ENCODE measurements at regions not wholly inside any gene's neighbourhood (a gene's known extent, or its start where the extent isn't known, plus 50 kb on each side); places are given as distances from the start of the nearest gene placed in this dataset.

DNA sequence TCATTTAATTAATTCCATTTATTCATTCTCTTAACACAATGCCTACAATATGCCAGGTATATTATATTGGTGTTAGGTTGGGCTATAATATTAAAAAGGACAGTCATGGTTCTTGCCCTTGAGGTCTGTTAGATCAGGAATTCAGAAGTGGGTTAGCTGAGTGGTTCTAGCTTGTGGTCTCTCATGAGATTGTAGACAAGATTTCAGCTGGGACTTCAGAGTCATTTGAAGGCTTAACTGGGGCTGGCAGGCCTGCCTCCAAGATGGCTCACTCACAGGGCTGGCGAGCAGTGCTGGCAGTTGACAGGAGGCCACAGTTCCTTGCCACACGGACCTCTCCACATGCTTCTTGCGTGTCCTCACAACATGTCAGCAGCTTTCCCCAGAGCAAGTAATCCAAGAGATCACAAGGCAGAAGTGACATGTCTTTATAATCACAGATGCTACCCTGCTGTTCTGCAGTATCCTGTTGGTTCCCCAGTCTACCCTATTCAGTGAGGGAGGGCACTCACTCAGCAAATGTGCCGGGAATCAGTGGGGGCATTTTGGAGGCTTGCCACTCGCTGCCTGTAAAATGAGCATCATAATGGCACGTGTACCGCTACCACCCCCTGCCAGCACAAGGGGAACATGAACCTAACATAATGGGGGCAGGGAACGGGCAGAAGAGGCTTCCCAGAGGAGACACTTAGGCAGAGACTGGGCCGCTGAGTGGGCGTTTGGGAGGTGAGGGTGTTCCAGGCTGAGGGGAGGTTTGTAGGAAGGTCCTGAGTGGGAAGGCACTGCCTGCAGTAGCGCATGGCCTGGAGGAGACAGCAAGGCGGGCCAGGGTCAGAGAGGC, 70.0 kb downstream of the EXOSC2 start:
- TF ChIP-seq CTCF (IDR thresholded peaks at IDR 0.05 in 8 of 11, conservative IDR thresholded peaks at IDR 0.05 in 3 of 11) (no peak), POLR2A (IDR thresholded peaks at IDR 0.05) (no peak), POLR2AphosphoS5 (IDR thresholded peaks at IDR 0.05) (no peak)
